SK-N-MC (cell line): ENCODE measurements at regions not wholly inside any gene's neighbourhood (a gene's known extent, or its start where the extent isn't known, plus 50 kb on each side); places are given as distances from the start of the nearest gene placed in this dataset.

Experiments used
- DNase-seq: peaks from one replicate; pipeline ENCODE4 v3.0.0-alpha.2; 2011; ENCODE audit warnings: low read depth, low spot score
- H3K27ac ChIP-seq: fragments of 200-600 bp; sonication (generic); 2 replicates; pipeline ENCODE4 v1.5.1; 2016; ENCODE audit warnings: mixed run types
- H3K36me3 ChIP-seq: fragments of 200-600 bp; sonication (generic); 2 replicates; pipeline ENCODE4 v1.6.1; 2017; ENCODE audit warnings: antibody characterized with exemption, low read length, mixed read lengths; ENCODE audit not compliant: insufficient read depth
- H3K4me3 ChIP-seq: fragments of 200-600 bp; sonication (generic); 2 replicates; pipeline ENCODE4 v1.5.1; 2016
- H3K9ac ChIP-seq: fragments of 200-600 bp; sonication (generic); 2 replicates; pipeline ENCODE4 v1.8.0; 2017; ENCODE audit warnings: mixed run types, mixed read lengths; ENCODE audit not compliant: insufficient read length
- H3K9me3 ChIP-seq: fragments of 200-600 bp; sonication (generic); 2 replicates; pipeline ENCODE4 v1.6.1; 2017; ENCODE audit warnings: low read depth, mild to moderate bottlenecking, antibody characterized with exemption, low read length, moderate library complexity, mixed read lengths
- EZH2 ChIP-seq: fragments of 200-600 bp; sonication (generic); IDR thresholded peaks from one replicate; pipeline ENCODE4 v1.6.1; 2017; ENCODE audit warnings: antibody characterized with exemption
- FOXP2 ChIP-seq: optimal IDR thresholded peaks from 2 replicates; pipeline ENCODE3; 2011; ENCODE audit warnings: mild to moderate bottlenecking, moderate library complexity; ENCODE audit not compliant: insufficient read depth; ENCODE audit errors: extremely low read length, control extremely low read depth
- POLR2AphosphoS5 ChIP-seq: IDR thresholded peaks from 2 replicates; pipeline ENCODE4 v1.6.1; 2012; ENCODE audit warnings: mild to moderate bottlenecking, low read depth, low read length, borderline replicate concordance

DNA sequence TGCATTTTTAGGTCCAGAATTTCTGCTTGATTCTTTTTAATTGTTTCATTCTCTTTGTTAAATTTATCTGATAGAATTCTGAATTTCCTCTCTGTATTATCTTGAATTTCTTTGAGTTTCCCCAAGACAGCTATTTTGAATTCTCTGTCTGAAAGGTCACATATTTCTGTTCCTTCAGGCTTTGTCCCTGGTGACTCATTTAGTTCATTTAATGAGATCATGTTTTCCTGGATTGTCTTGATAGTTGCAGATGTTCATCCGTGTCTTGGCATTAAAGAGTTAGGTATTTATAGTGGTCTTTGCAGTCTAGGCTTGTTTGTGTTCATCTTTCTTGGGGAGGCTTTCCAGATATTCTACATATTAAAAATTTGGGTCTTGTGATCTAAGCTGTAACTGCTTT, 694.8 kb upstream of the CCDC179 start:
- no peak overlapping the region for H3K27ac ChIP-seq

DNA sequence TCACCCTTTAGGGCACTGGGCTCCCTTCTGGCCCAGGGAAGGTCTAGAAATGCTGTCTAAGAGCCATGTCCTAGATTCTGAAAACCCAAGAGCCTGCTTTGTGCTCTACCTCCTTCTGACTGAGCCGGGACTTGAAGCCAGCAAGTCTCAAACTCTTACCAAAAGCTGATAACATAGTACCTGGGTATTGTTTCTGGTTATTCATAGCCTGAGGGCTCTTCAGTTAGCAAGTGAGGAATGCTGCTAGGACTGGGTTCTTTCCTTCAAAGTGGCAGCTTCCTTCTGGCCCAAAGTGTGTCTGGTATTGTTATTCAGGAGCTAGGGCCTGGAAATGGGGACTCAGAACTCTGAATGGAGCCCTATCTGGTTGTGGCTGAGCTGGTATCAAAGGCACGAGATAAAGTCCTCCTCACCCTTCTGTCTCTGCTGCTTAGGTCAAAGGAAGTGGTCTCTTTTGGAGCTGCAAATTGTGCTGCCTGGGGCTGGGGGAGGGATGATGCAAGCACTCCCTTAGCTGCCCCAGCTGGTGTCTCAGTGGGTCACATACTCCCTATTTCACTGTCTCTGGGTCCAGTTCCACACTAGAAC, 696.0 kb upstream of the CCDC179 start:
- Histone ChIP-seq H3K9ac (no peak overlapping the region), H3K27ac (no peak overlapping the region), H3K4me3 (no peak overlapping the region), H3K36me3 (no peaks in the 10 kb centered on the region), H3K9me3 (no peaks in the 10 kb centered on the region)
- no peak for DNase-seq
- TF ChIP-seq EZH2 (no peak), FOXP2 (no peak), POLR2AphosphoS5 (no peak)

More for the DNA sequence above, 694.8 kb upstream of the CCDC179 start:
- TF ChIP-seq POLR2AphosphoS5 (no peak), FOXP2 (no peak), EZH2 (no peak)
- Histone ChIP-seq H3K9me3 (no peaks in the 10 kb centered on the region), H3K36me3 (no peaks in the 10 kb centered on the region), H3K9ac (no peak overlapping the region), H3K4me3 (no peak overlapping the region)
- DNase-seq, result no peak

DNA sequence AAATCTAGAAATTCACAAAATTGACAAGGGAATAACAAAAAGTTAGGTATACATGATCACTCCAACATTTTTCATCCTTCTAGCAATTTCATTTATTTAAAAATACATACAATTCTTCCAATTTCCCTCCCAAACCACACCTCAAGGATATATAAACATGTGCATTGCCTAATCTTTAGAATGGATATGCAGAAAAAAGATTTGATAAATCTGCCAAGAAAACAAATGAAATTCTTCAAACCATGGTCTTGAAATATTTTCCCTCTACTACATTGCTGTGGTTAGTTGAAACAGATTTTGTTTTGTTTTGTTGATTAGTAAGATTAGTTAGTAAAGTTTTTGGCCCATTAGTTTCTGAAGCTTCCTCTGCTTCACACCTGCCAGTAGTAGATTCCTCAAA, 703.3 kb upstream of the CCDC179 start:
- no peak for TF ChIP-seq FOXP2
- no peak for TF ChIP-seq EZH2
- TF ChIP-seq POLR2AphosphoS5, result no peak
- no peak overlapping the region for H3K27ac ChIP-seq
- no peak overlapping the region for H3K4me3 ChIP-seq
- H3K9ac ChIP-seq, result no peak overlapping the region
- no peak for DNase-seq
- no peaks in the 10 kb centered on the region for H3K9me3 ChIP-seq
- no peaks in the 10 kb centered on the region for H3K36me3 ChIP-seq

DNA sequence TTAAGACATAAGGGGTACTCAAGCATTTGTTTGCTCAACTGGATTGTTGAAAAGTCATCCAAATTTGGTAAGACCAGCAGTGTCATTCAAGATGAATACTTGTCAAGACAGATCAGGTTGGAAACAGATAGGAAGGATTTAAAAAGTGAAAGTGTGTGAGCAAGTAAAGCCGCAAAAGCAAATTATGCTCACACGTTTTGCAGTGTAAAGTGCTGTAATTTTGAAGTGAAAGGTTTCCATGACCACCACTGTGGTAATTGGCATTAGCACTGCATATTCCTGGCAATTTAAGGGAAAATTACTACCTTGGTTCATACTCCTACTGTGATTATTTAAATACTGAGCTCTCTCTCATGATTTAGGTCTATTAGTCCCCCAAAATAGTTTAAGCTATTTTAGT, 704.1 kb upstream of the CCDC179 start:
- H3K27ac ChIP-seq, result no peak overlapping the region
- no peak overlapping the region for H3K4me3 ChIP-seq
- H3K9me3 ChIP-seq, result no peaks in the 10 kb centered on the region
- no peaks in the 10 kb centered on the region for H3K36me3 ChIP-seq
- no peak overlapping the region for H3K9ac ChIP-seq
- DNase-seq, result no peak
- TF ChIP-seq POLR2AphosphoS5, result no peak
- TF ChIP-seq EZH2, result no peak
- TF ChIP-seq FOXP2, result no peak

DNA sequence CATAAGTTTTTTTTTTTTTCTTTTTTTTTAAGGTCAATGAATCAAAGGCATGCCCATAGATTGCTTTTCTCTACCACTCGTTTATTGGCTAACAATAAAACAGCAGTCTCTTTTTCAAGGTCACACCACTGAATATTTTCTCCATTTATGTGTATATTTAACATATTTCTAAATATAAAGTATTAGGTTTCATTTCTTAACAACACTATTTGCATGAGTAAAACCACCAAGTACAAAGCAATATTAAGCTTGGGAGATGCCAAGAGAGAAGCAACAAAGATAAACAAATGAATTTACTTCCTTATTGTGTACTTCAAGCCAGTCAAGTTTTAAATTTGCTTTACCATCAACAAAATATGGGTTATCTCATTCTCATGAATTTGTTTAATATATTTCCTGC, 708.9 kb upstream of the CCDC179 start:
- no peaks in the 10 kb centered on the region for H3K36me3 ChIP-seq
- H3K9ac ChIP-seq, result no peak overlapping the region
- TF ChIP-seq POLR2AphosphoS5 (no peak), FOXP2 (no peak)
- H3K9me3 ChIP-seq, result no peaks in the 10 kb centered on the region
- DNase-seq, result no peak
- no peak overlapping the region for H3K27ac ChIP-seq
- H3K4me3 ChIP-seq, result no peak overlapping the region

DNA sequence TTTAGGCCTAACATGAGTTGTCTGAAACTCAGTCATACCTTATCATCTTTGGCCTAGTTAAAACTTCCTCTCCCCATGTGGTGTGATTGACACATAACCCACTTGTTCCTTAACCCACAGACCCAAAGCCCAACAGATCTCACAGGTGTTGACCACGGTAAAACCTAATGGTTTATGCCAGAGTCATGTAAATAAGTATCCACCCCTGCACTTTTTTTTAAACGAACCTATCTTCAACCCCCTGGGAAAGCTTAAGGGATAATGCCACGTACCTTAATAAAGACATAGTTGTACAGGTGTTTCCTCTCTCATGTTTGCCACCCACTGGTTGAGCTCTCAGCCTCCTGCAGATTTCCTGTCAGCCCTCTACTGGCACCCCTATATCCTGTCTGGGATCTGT, 709.3 kb upstream of the CCDC179 start:
- no peak overlapping the region for H3K9ac ChIP-seq
- no peaks in the 10 kb centered on the region for H3K9me3 ChIP-seq

DNA sequence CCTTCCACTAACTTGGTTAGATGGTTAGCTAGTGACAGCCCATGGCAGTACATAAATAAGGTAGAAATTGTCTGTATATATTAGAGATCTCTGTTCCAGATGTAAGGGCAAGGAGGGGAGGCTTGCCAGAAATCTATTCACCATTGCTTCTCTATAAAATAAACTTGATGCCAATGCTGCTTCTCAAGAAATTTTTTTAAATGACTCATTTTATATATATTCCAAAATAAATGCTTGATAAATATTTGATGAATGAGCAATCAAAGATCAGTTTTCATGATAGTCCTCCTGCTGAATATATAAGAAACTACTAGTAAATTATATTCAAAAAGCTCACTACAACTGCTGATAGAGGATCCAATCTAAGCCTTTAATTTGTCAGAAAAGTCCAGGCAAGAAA, 710.6 kb upstream of the CCDC179 start:
- H3K27ac ChIP-seq, result no peak overlapping the region
- no peaks in the 10 kb centered on the region for H3K36me3 ChIP-seq
- no peak for TF ChIP-seq POLR2AphosphoS5
- no peak for TF ChIP-seq FOXP2
- no peaks in the 10 kb centered on the region for H3K9me3 ChIP-seq
- H3K4me3 ChIP-seq, result no peak overlapping the region
- no peak for DNase-seq
- H3K9ac ChIP-seq, result no peak overlapping the region

More for the DNA sequence above, 709.3 kb upstream of the CCDC179 start:
- no peak overlapping the region for H3K4me3 ChIP-seq
- TF ChIP-seq FOXP2 (no peak), EZH2 (no peak), POLR2AphosphoS5 (no peak)
- DNase-seq, result no peak
- H3K36me3 ChIP-seq, result no peaks in the 10 kb centered on the region
- H3K27ac ChIP-seq, result no peak overlapping the region

DNA sequence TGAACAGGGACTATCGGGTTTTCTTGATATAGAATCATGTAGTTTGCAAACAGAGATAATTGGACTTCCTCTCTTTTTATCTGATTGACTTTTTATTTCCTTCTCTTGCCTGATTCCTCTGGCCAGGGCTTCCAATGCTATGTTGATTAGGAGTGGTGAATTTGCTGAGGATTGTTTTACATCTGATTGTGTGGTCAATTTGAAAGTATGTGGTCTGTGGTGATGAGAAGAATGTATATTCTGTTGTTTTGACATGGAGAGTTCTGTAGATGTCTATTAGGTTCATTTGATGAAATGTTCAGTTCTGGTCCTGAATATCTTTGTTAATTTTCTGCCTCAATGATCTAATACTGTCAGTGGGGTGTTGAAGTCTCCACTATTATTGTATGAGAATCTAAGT, 713.2 kb upstream of the CCDC179 start:
- TF ChIP-seq EZH2 (no peak), FOXP2 (no peak), POLR2AphosphoS5 (no peak)
- no peak for DNase-seq

DNA sequence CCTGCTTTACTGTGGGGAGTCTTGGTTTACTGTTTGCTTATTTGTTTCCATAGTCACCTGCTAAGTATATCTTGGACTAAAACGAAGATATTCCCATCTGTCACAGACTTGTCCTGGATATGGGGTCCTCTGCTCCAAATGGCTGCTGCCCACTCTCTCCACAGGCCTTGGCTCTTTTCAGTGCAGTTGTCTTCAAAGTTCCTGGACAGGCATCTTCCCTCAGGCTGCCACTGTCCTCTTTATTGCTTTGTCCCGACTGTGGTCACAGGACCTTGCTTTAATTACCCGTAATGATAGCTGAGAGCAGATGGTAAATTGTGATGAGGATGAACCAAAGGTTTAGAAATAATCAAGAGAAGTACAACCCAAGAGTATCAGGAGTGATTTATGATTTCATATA, 713.9 kb upstream of the CCDC179 start:
- TF ChIP-seq FOXP2 (no peak), POLR2AphosphoS5 (no peak), EZH2 (no peak)
- no peaks in the 10 kb centered on the region for H3K9me3 ChIP-seq
- no peak overlapping the region for H3K9ac ChIP-seq
- no peak for DNase-seq
- no peaks in the 10 kb centered on the region for H3K36me3 ChIP-seq
- H3K4me3 ChIP-seq, result no peak overlapping the region
- no peak overlapping the region for H3K27ac ChIP-seq

More for the DNA sequence above, 713.2 kb upstream of the CCDC179 start:
- Histone ChIP-seq H3K36me3 (no peaks in the 10 kb centered on the region), H3K4me3 (no peak overlapping the region), H3K9ac (no peak overlapping the region), H3K9me3 (no peaks in the 10 kb centered on the region), H3K27ac (no peak overlapping the region)
